NCI-H1417 (cell line): ENCODE measurements at regions not wholly inside any gene's neighbourhood (a gene's known extent, or its start where the extent isn't known, plus 50 kb on each side); places are given as distances from the start of the nearest gene placed in this dataset.

Source experiments
- DNase-seq, 3 experiments: peaks; one replicate each; lab custom pipeline; 2025; lab: John Stamatoyannopoulos, UW

GRCh38 chr6:14715076-14715475 lies 530.8 kb upstream of the JARID2 start:
- DNase-seq, result peak in 1 of 3 experiments; percentile 19

- no peak for DNase-seq
Measured at GRCh38 chr6:14716499-14717146, 529.2 kb upstream of the JARID2 start.

- DNase-seq, result no peak
Measured at GRCh38 chr6:14717307-14717706, 528.6 kb upstream of the JARID2 start.

GRCh38 chr6:14718861-14719260 lies 527.0 kb upstream of the JARID2 start:
- peak in 1 of 3 experiments; percentile 4 for DNase-seq

- no peak for DNase-seq
Measured at GRCh38 chr6:14719270-14719669, 526.6 kb upstream of the JARID2 start.

GRCh38 chr6:14720411-14721102 lies 525.3 kb upstream of the JARID2 start:
- no peak for DNase-seq

GRCh38 chr6:14721103-14721758 lies 524.6 kb upstream of the JARID2 start:
- peak in 1 of 3 experiments; percentile 24 for DNase-seq

GRCh38 chr6:14722001-14722562 lies 523.8 kb upstream of the JARID2 start:
- no peak for DNase-seq

GRCh38 chr6:14722704-14723103 lies 523.2 kb upstream of the JARID2 start:
- DNase-seq, result no peak

GRCh38 chr6:14723535-14724086 lies 522.3 kb upstream of the JARID2 start:
- DNase-seq, result no peak

- DNase-seq, result no peak
Measured at GRCh38 chr6:14724549-14724948, 521.3 kb upstream of the JARID2 start.

GRCh38 chr6:14726816-14727493 lies 518.9 kb upstream of the JARID2 start:
- no peak for DNase-seq

GRCh38 chr6:14727494-14728395 lies 518.1 kb upstream of the JARID2 start:
- no peak for DNase-seq

- DNase-seq, result no peak
Measured at GRCh38 chr6:14728396-14729024, 517.4 kb upstream of the JARID2 start.

- peak; percentile 10 to 88 (median 64) for DNase-seq
Measured at GRCh38 chr6:14729129-14729871, 516.6 kb upstream of the JARID2 start.

- DNase-seq, result no peak
Measured at GRCh38 chr6:14730654-14731053, 515.2 kb upstream of the JARID2 start.

- no peak for DNase-seq
Measured at GRCh38 chr6:14731611-14732010, 514.3 kb upstream of the JARID2 start.

- DNase-seq, result no peak
Measured at GRCh38 chr6:14732226-14732843, 513.5 kb upstream of the JARID2 start.
